KMS-11 (cell line): ENCODE measurements at regions not wholly inside any gene's neighbourhood (a gene's known extent, or its start where the extent isn't known, plus 50 kb on each side); places are given as distances from the start of the nearest gene placed in this dataset.

Experiments
- H2AFZ ChIP-seq: fragments of 200-600 bp; sonication (generic); 2 replicates; pipeline ENCODE4 v1.6.1; 2016; ENCODE audit warnings: antibody characterized with exemption, mixed run types, low read depth
- H3K27ac ChIP-seq: fragments of 200-600 bp; sonication (generic); 2 replicates; pipeline ENCODE4 v1.6.1; 2016; ENCODE audit warnings: mild to moderate bottlenecking, mixed run types
- H3K27me3 ChIP-seq: fragments of 200-600 bp; sonication (generic); 2 replicates; pipeline ENCODE4 v1.6.1; 2017; ENCODE audit warnings: mild to moderate bottlenecking, low read depth, mixed run types, moderate library complexity; ENCODE audit not compliant: insufficient read depth
- H3K36me3 ChIP-seq: fragments of 200-600 bp; sonication (generic); 2 replicates; pipeline ENCODE4 v1.6.1; 2017; ENCODE audit warnings: mild to moderate bottlenecking, mixed run types; ENCODE audit not compliant: insufficient read depth
- H3K4me1 ChIP-seq: fragments of 200-600 bp; sonication (generic); 2 replicates; pipeline ENCODE4 v1.6.1; 2016; ENCODE audit warnings: mild to moderate bottlenecking, low read depth, mixed run types; ENCODE audit not compliant: poor library complexity, severe bottlenecking
- H3K4me2 ChIP-seq: fragments of 200-600 bp; sonication (generic); 2 replicates; pipeline ENCODE4 v1.7.0; 2016; ENCODE audit warnings: mild to moderate bottlenecking, mixed run types
- H3K4me3 ChIP-seq: fragments of 200-600 bp; sonication (generic); IDR thresholded peaks from 2 replicates; pipeline ENCODE4 v1.6.1; 2017; ENCODE audit warnings: low read depth, low read length, mixed read lengths; ENCODE audit not compliant: insufficient read depth
- H3K79me2 ChIP-seq: fragments of 200-600 bp; sonication (generic); 2 replicates; pipeline ENCODE4 v1.6.1; 2016; ENCODE audit warnings: low read depth, mixed run types; ENCODE audit not compliant: insufficient read depth
- H3K9ac ChIP-seq: fragments of 200-600 bp; sonication (generic); 2 replicates; pipeline ENCODE4 v1.6.1; 2016; ENCODE audit warnings: mild to moderate bottlenecking, mixed run types
- H4K20me1 ChIP-seq: fragments of 200-600 bp; sonication (generic); 2 replicates; pipeline ENCODE4 v1.6.1; 2016; ENCODE audit warnings: mild to moderate bottlenecking, mixed run types; ENCODE audit not compliant: insufficient read depth
- CTCF ChIP-seq: fragments of 200-600 bp; sonication (generic); conservative IDR thresholded peaks from 2 replicates; pipeline ENCODE4 v1.6.1; 2017; ENCODE audit warnings: low read depth, mild to moderate bottlenecking, antibody characterized with exemption, low read length, moderate library complexity, mixed read lengths

DNA sequence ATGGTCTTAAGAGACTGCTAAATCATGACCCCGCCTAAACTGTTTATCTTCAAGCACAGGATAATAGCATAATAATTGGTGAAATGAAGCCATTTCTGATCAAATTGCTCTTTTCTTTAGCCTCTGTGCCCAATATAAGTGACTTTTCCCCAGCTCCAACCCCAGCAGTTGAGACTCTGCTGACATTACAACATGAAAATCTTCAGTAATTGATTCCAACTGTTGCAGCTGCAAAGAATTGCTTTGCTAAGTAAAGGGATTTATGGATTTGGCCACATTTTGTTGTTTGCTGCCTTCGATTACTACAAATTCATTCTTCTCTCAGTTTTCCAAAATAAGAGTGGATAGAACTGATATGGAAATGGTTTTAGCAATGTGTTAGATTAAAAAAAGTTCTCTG lies 576.7 kb upstream of the LRRC4C start:
- H3K9ac ChIP-seq: no peak overlapping the region
- no peak overlapping the region for H3K27ac ChIP-seq

GRCh38 chr11:42043312-42043711 lies 583.9 kb upstream of the LRRC4C start:
- Histone ChIP-seq H3K36me3 (no peaks in the 10 kb centered on the region), H3K79me2 (no peaks in the 10 kb centered on the region), H3K4me1 (no peaks in the 10 kb centered on the region), H3K27me3 (no peaks in the 10 kb centered on the region), H2AFZ (no peak overlapping the region), H3K27ac (no peak overlapping the region), H3K9ac (no peak overlapping the region), H3K4me3 (no peak overlapping the region), H4K20me1 (no peaks in the 10 kb centered on the region), H3K4me2 (no peak overlapping the region)
- TF ChIP-seq CTCF: no peak

More for the DNA sequence above, 576.7 kb upstream of the LRRC4C start:
- TF ChIP-seq CTCF: no peak
- Histone ChIP-seq H3K4me3 (no peak overlapping the region), H3K4me1 (no peaks in the 10 kb centered on the region), H2AFZ (no peak overlapping the region), H3K36me3 (no peaks in the 10 kb centered on the region), H3K27me3 (no peaks in the 10 kb centered on the region), H3K79me2 (no peaks in the 10 kb centered on the region), H4K20me1 (no peaks in the 10 kb centered on the region), H3K4me2 (no peak overlapping the region)

- Histone ChIP-seq H3K27me3 (no peaks in the 10 kb centered on the region), H3K9ac (no peak overlapping the region)
These were observed 588.4 kb upstream of the LRRC4C start for GRCh38 chr11:42047637-42048555.

DNA sequence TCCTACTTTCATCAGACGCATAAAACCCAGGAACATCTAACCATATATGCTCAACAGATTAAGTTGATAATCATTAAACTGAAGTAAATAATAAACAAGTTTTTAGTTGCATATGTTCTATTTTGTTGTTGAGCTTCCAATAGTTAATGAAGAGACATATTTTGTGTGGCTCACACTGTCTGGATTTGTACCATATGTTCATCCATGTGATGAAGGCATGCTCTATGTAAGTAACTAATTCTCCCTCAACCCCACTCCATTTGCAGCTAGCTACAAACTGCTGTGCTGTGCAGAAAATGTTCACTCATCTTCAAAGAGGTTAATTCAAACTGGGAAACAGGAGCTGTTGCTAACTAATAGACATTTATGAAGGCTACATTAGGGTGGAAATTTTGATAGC lies 589.7 kb upstream of the LRRC4C start:
- Histone ChIP-seq H3K36me3 (no peaks in the 10 kb centered on the region), H3K4me1 (no peaks in the 10 kb centered on the region), H3K27me3 (no peaks in the 10 kb centered on the region), H3K9ac (no peak overlapping the region), H3K79me2 (no peaks in the 10 kb centered on the region), H3K27ac (no peak overlapping the region), H3K4me2 (no peak overlapping the region), H4K20me1 (no peaks in the 10 kb centered on the region), H3K4me3 (no peak overlapping the region), H2AFZ (no peak overlapping the region)
- TF ChIP-seq CTCF: no peak

More at GRCh38 chr11:42047637-42048555, 588.4 kb upstream of the LRRC4C start:
- Histone ChIP-seq H4K20me1 (no peaks in the 10 kb centered on the region), H3K4me3 (no peak overlapping the region), H3K4me1 (no peaks in the 10 kb centered on the region), H3K79me2 (no peaks in the 10 kb centered on the region), H3K36me3 (no peaks in the 10 kb centered on the region), H3K27ac (no peak overlapping the region), H3K4me2 (no peak overlapping the region), H2AFZ (no peak overlapping the region)
- TF ChIP-seq CTCF: no peak
